ENCODE measurements at regions not wholly inside any gene's neighbourhood (a gene's known extent, or its start where the extent isn't known, plus 50 kb on each side); places are given as distances from the start of the nearest gene placed in this dataset.

DNA sequence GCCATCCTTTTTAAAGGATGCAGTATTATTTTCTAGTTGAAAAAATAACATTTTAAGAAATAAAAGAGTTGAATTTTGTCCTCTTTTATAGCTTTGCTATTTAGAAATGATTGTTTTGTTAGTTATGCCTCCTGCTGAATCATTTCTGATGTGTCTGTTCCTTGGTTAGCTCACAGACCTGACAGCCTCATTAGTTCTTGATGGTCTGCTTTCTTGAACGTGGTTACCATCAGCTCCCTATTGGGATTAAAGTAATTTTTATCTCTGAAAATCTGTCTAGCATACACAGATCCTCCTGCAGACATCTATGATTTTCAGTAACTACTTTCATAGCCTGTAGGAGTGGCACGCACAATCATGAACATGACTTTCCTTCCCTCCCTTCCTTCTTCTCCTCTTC, 447.6 kb upstream of the B3GALT2 start:
- no peak for TF ChIP-seq POLR2A (IDR thresholded peaks at IDR 0.05)
- no peak for TF ChIP-seq EP300 (IDR thresholded peaks at IDR 0.05)
